ENCODE measurements at regions not wholly inside any gene's neighbourhood (a gene's known extent, or its start where the extent isn't known, plus 50 kb on each side); places are given as distances from the start of the nearest gene placed in this dataset.

- no peak for DNase-seq
Observed at GRCh38 chr10:133035952-133036351, 51.8 kb upstream of the ADGRA1 start.

GRCh38 chr10:133034762-133035161 is 53.0 kb upstream of the ADGRA1 start:
- DNase-seq: no peak

GRCh38 chr10:133034092-133034491 is 53.6 kb upstream of the ADGRA1 start:
- no peak for DNase-seq

GRCh38 chr10:133033742-133034048 is 54.0 kb upstream of the ADGRA1 start:
- no peak for DNase-seq

DNA sequence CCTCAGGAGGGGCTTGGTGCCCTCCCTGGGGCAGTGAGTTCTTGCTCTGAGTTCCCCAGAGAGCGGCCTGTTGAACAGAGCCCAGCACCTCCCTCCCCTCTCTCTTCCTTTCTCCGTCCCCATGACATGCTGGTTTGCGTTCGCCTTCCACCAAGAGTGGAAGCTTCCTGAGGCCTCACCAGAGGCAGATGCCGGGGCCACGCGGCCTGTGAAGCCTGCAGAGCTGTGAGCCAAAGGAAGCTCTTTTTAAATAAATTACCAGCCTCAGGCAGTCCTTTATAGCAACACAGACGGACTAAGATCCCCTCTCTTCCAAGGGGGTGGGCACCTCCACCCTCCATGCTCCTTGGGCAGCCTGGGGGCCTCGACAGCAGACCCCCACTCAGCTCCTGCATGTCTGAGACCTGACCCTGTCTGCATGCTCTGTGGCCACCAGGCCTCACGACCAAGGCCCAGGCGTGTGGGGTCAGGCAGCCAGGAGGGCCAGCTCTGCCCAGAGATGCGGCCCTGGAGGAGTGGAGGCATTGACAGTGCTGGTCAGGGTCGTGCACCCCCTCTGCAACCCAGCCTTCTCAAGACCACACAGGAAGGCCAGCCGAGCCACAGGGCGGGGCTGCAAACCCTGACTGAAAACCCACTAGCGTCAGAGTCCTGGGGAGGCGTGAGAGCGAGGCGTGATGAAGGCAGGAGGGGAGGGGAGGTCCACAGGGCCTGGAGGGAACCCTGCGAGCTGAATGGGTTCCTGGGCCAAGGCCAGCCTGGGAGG is 54.6 kb upstream of the ADGRA1 start:
- DNase-seq: no peak

DNA sequence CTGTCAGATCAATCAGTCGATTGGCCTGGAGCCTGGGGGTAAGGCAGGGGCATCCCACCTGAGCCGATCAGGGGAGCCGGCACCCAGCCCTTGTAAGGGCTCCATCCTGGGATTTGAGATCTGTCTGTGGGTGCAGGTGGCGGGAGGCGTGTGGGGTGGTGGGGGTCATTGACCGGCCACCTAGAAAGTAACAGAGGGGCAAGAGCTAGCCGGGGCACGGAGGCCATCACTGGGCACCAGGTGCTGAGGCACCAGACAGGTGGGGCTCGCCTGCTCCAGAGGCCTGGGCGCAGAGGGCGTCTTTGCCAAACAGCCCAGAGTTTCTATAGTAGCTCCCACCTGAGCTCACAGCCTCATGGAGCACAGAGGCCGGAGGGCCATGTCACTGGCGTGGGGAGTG is 55.5 kb upstream of the ADGRA1 start:
- no peak for DNase-seq

GRCh38 chr10:133031541-133032125 is 56.1 kb upstream of the ADGRA1 start:
- DNase-seq: no peak

- DNase-seq: no peak
Observed at GRCh38 chr10:133030781-133031180, 56.9 kb upstream of the ADGRA1 start.

DNA sequence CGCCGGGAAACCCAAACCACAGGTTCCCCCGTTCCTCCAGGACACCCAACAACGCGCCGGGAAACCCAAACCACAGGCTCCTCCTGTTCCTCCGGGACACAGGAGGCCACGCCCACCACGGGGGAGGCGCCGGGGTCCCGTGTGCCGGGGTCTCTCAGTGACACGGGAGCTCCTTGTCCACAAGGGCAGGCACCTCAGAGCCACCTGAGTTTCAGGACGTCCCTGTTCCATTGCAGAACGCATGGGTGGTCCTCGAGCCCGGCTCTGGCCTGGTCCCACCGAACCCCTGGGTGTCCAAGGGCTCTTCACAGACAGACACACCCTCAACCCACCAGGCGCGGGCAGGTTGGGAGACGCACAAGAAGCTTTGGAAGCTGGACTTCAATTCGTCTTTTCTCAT is 57.6 kb upstream of the ADGRA1 start:
- DNase-seq: no peak

- DNase-seq: no peak
Observed at GRCh38 chr10:133028956-133029355, 58.8 kb upstream of the ADGRA1 start.

DNA sequence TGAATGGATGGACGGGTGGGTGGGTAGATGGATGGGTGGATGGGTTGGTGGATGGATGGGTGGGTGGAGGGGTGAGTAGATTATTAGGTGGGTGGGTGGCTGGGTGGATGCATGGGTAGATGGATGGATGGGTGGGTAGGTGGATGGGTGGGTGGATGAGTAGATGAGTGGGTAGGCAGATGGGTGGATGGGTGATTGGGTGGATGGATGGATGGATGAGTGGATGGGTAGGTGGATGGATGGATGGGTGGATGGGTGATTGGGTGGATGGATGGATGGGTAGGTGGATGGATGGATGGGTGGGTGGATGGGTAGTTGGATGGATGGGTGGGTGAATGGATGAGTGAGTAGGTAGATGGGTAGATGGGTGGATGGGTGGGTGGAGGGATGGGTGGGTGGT is 59.6 kb upstream of the ADGRA1 start:
- DNase-seq: no peak

DNA sequence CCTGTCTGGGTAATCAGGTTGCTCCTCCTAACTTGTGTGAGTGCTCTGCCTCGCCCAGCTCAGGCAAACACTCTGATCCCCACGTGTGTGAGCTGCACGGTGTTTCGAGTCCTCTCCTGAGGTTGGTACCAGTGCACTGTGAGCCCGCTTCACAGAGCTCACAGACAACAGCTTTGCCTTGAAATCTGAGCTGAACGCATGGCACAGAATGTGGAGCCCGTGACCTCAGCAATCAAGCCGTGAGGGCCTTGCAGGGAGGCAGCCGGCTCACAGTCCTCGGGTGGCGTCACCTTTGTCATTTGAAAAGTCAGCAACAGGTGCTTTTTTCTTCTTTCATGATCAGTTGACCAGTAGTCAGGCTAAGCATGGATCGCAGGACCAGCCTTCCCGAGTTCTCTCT is 60.2 kb upstream of the ADGRA1 start:
- no peak for DNase-seq

DNA sequence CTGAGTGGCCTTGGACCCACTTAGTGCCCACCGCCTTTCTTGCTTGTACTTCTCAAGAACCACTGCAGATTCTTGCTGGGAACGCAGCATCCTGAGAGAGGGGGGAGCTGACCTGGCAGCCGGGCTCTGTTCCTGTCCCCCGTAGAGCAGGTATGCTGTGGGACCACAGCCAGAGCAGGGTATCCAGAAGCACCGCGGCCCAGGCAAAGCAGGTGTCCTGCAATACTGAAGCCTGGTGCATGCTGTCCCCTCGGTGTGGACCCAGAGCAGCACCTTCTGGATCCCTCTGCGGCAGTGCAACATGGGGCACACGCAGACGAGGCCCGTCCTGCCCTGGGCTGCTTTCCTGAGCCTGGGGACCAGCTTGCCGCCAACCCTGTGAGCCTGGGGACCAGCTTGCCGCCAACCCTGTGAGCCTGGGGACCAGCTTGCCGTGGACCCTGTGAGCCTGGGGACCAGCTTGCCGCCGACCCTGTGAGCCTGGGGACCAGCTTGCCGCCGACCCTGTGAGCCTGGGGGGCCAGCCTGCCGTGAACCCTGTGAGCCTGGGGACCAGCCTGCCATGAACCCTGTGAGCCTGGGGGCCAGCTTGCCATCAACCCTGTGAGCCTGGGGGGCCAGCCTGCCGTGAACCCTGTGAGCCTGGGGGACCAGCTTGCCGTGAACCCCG is 60.9 kb upstream of the ADGRA1 start:
- no peak for DNase-seq

GRCh38 chr10:133026171-133026570 is 61.6 kb upstream of the ADGRA1 start:
- no peak for DNase-seq

GRCh38 chr10:133025558-133026090 is 62.1 kb upstream of the ADGRA1 start:
- no peak for DNase-seq

DNA sequence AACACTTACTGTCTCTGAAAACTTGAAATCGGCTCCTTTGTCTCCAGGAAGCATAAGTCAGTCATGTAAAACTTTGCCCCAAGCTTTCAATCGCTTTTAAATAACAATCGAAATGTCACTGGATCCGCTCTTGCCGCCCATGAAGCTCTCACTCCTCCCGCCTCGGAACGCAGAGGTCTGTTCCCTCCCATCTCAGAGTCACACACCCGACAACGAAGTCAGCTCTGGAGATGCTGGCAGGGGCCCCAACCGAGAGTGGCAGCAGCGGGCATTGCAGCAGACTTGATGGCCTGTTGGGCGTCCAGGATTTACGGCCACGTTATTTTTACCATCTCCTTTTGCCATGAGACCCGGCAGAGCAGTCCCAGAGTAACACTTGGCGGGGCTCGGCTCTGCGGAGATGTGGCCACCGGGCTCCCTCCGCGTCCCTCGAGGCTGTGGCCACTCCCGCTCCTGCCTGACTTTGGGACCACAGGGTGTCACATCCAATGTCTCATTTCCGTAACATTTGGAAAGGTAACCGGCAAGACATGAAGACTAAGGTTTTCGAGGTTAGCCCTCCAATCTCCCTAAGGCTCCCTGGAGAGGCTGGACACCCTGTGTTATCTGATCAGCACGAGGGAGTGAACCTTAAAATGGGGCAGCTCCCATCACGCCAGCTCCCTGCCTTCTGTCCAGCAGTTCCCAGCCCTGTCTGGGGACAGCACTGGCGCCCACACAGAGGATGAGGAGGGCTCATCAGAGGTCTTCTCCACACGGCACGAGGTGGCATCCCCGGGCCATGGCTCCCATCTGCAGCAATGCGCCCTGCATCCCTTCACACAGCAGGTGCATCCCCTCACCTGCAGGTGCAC is 62.8 kb upstream of the ADGRA1 start:
- DNase-seq: no peak

DNA sequence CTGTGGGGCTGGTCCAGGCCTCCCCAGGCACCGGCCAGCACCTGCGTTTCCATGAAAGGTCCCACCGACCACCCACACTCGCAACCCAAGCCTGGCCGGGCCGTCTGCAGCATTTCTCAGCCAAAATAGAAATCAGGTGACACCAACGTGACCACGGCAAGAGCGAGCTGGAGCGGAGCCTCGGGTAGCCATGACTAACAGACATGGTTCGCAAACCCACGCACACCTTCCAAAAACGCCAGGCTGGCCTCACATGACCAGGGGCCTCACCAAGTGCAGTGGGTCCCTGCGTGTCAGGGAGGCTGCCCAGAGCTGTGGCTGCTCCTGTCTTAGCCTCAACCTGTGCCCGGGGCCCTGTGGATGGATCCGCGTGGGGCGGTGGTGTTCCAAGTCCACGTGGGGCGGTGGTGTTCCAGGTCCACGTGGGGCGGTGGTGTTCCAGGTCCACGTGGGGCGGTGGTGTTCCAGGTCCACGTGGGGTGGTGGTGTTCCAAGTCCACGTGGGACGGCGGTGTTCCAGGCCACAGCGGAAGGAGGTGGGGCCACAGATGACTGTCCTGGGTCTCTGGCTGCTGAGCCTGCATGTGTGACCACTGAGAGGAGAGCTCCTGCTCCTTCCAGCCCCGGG is 64.4 kb upstream of the ADGRA1 start:
- DNase-seq: no peak

DNA sequence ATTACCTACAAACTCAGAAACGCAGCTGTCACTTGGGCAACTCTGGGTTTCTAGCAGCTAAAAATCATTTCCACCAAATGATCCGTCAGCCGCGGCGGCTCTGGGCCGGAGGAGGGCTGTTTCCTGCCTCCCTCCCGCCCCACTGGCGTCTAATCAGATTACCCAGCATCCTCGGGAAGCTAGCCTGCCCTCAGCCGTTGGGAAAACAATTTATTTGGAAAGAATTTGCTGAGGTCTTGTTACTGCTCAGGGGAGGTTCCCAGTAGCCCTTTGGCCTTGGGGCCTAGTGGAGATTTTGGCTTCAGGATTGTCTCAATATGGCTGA is 65.0 kb upstream of the ADGRA1 start:
- DNase-seq: peak in 1 of 2 donors; percentile 27

- DNase-seq: no peak
Observed at GRCh38 chr10:133021963-133022775, 65.6 kb upstream of the ADGRA1 start.

DNA sequence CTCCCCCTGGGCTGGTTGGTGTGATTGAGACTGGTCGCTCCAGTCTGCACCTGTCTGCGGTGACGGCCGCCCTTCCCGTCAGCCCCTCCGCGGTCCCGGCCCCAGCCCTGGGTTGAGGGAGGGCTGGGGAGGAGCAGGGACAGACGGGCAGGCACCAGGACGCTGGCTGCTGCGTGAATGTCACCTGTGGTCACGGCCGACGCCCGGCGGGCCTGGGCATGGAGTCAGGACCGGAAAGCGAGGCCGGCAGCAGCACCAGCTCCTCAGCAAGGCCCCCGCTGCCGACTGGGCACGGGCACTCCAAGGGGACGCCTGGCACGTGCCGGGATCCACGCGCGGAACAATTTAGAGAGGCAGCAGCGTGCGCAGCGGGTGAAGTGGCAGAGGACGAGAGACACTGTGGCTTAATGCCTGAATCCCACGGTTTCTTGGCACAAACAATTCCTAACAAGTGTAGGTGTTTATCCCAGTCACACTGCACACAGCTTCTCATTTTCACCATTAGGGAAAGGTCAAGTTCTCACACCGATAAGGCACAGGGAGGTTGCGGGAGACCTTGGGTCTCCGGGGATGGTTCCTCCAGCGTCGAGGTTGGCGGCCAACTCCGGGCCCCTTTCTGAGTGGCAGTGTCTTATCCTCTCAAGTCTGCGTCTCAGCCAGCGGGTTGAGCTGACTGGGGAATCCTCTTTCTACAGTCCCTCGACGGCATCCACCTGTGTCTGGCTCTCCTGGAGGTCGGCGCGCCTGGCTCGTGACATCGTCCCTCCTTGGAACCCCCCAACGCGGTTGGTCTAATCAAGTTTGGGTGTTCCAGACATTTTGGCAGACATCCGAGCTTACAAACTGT is 66.4 kb upstream of the ADGRA1 start:
- DNase-seq: no peak

DNA sequence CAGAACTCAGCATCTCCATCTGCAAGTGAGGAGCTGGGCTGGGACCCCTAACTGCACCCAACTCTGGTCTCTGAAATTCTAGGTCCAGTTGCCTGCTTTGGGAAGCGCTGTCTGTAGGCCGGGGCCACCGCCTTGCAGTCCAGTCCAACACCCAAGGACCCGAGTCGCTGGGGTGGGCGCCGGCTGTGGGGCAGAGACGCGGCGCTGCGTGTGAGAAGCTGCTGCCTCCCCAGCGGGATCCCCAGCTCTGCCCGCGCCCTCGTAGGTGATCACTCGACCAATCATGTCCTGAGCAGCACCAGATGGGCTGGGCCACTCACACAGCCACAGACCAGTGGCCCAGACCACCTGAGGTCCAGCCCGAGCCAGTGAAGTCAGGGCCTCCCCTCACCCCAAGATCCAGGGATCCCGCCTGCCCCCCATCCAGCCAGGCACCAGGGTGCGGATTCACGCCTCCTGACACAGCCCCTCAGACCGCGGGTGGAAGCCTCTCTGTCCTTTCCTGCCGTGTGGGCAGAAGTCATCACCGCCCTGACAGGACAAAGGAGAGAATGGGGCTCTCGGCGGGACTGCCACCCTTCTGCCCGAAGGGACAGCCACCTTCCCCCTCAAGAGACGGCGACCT is 67.4 kb upstream of the ADGRA1 start:
- DNase-seq: no peak

Measured in inflammatory macrophage treated with lipopolysaccharide for 1 hour (primary cell).